ENCODE measurements at regions not wholly inside any gene's neighbourhood (a gene's known extent, or its start where the extent isn't known, plus 50 kb on each side); places are given as distances from the start of the nearest gene placed in this dataset.
A peak's percentile ranks its signal among the peaks of the same experiment; 100 is the strongest.

DNA sequence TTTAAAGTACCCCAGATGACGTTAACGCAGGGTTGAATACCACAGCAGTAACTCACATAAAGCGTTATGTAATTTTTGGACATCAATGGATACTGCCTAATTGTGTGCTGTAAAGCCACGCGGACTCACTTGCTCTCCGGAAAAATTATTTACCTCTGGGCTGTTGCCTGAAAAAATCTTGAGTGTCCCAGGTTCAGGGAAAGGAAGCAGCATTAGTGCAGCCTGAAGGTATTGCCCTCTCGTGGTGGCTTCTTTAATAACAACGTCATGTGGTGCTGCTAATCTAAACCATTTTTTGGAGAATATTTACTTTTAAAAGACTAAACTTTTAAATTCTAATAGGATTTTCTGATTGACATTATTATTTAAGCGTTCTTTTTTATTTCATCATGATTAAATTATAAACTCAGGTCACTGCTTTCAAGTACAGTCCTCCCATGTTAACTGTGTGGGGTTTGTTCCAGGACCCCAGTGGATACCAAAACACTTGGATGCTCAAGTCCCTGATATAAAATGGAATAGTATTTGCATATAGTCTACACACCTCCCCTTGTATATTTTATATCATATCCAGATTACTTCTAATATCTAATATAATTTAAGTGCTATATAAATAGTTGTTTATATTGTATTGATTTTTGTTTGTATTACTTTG is 384.8 kb downstream of the FAM133A start:
- peaks cover 7% of the 10 kb centered on the region; the same call in 1 of the 3 replicates for H3K9me3 Mint-ChIP-seq

DNA sequence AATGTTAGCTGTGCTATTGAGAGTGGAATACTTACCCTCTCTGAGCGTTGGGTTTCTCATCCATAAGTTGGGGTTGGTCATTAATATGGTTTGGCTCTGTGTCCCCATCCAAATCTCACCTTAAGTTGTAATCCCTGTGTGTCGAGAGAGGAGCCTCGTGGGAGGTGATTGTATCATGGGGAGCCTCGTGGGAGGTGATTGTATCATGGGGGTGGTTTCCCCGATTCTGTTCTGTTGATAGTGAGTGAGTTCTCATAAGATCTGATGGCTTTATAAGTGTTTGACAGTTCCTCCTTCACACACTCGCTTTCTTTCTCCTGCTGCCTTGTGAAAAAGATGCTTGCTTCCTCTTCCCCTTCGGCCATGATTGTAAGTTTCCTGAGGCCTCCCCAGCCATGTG is 391.1 kb downstream of the FAM133A start:
- Mint-ChIP-seq H3K4me3 (no peak overlapping the region), H3K27ac (no peak overlapping the region), H3K4me1 (peaks cover 9% of the 10 kb centered on the region; the same call in 2 of the 3 replicates), H3K27me3 (ENCODE audit: insufficient read depth, low read depth, poor library complexity) (no peaks in the 10 kb centered on the region), H3K9me3 (peaks cover 7% of the 10 kb centered on the region; the same call in 1 of the 3 replicates), H3K36me3 (ENCODE audit: low read depth) (peaks cover 15% of the 10 kb centered on the region)
- Histone ChIP-seq H3K27ac (ENCODE audit: low read depth) (no peak overlapping the region), H3K79me2 (replicated peaks; ENCODE audit: insufficient read depth) (no peaks in the 10 kb centered on the region), H4K20me1 (replicated peaks; ENCODE audit: insufficient read depth) (no peaks in the 10 kb centered on the region), H3K4me2 (no peak overlapping the region), H3F3A (replicated peaks; ENCODE audit: low read depth) (no peaks in the 10 kb centered on the region), H3K27me3 (ENCODE audit: insufficient read depth) (no peaks in the 10 kb centered on the region), H3K4me1 (ENCODE audit: insufficient read depth) (no peaks in the 10 kb centered on the region), H3K9me2 (ENCODE audit: insufficient read depth) (no peaks in the 10 kb centered on the region), H3K36me3 (ENCODE audit: insufficient read depth) (no peaks in the 10 kb centered on the region), H2AFZ (peak overlapping the region; percentile 56; the same call in 1 of the 2 replicates), H3K4me3 (no peak overlapping the region)
- no peak for ATAC-seq
- no peak for DNase-seq (ENCODE audit: low spot score)
- TF ChIP-seq POLR2AphosphoS5 (IDR thresholded peaks at IDR 0.05; ENCODE audit: low read depth), result no peak
- TF ChIP-seq, protein P1, sequence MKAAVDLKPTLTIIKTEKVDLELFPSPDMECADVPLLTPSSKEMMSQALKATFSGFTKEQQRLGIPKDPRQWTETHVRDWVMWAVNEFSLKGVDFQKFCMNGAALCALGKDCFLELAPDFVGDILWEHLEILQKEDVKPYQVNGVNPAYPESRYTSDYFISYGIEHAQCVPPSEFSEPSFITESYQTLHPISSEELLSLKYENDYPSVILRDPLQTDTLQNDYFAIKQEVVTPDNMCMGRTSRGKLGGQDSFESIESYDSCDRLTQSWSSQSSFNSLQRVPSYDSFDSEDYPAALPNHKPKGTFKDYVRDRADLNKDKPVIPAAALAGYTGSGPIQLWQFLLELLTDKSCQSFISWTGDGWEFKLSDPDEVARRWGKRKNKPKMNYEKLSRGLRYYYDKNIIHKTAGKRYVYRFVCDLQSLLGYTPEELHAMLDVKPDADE (IDR thresholded peaks at IDR 0.05), result no peak
- TF ChIP-seq, protein P2, sequence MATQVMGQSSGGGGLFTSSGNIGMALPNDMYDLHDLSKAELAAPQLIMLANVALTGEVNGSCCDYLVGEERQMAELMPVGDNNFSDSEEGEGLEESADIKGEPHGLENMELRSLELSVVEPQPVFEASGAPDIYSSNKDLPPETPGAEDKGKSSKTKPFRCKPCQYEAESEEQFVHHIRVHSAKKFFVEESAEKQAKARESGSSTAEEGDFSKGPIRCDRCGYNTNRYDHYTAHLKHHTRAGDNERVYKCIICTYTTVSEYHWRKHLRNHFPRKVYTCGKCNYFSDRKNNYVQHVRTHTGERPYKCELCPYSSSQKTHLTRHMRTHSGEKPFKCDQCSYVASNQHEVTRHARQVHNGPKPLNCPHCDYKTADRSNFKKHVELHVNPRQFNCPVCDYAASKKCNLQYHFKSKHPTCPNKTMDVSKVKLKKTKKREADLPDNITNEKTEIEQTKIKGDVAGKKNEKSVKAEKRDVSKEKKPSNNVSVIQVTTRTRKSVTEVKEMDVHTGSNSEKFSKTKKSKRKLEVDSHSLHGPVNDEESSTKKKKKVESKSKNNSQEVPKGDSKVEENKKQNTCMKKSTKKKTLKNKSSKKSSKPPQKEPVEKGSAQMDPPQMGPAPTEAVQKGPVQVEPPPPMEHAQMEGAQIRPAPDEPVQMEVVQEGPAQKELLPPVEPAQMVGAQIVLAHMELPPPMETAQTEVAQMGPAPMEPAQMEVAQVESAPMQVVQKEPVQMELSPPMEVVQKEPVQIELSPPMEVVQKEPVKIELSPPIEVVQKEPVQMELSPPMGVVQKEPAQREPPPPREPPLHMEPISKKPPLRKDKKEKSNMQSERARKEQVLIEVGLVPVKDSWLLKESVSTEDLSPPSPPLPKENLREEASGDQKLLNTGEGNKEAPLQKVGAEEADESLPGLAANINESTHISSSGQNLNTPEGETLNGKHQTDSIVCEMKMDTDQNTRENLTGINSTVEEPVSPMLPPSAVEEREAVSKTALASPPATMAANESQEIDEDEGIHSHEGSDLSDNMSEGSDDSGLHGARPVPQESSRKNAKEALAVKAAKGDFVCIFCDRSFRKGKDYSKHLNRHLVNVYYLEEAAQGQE (IDR thresholded peaks at IDR 0.05; ENCODE audit: unreplicated experiment), result no peak
- TF ChIP-seq CTCF (conservative IDR thresholded peaks at IDR 0.05; ENCODE audit: low read depth in 2 of 2), result no peak
- no peak for TF ChIP-seq JUNB (IDR thresholded peaks at IDR 0.05; ENCODE audit: unreplicated experiment)
- no peak for TF ChIP-seq NANOG (IDR thresholded peaks at IDR 0.05; ENCODE audit: borderline replicate concordance)
- no peak for TF ChIP-seq ZNF114 (CRISPR knock-in tag; IDR thresholded peaks at IDR 0.05)
- no peak for TF ChIP-seq EZH2 (IDR thresholded peaks at IDR 0.05; ENCODE audit: low read depth, unreplicated experiment)
- TF ChIP-seq STAT1 (IDR thresholded peaks at IDR 0.05; ENCODE audit: unreplicated experiment), result no peak

More for the DNA sequence above, 384.8 kb downstream of the FAM133A start:
- TF ChIP-seq JUNB (IDR thresholded peaks at IDR 0.05; ENCODE audit: unreplicated experiment) (no peak), CTCF (conservative IDR thresholded peaks at IDR 0.05; ENCODE audit: low read depth in 2 of 2) (peak; percentile 60 to 62), ZNF114 (CRISPR knock-in tag; IDR thresholded peaks at IDR 0.05) (no peak)
- TF ChIP-seq, protein P1 (IDR thresholded peaks at IDR 0.05), result no peak
- ATAC-seq (peak; percentile 29; the same call in 2 of the 3 replicates), DNase-seq (ENCODE audit: low spot score) (peak; percentile 54)
- Mint-ChIP-seq H3K27ac (no peak overlapping the region), H3K4me1 (peaks cover 4% of the 10 kb centered on the region; the same call in 1 of the 3 replicates), H3K27me3 (ENCODE audit: insufficient read depth, low read depth, poor library complexity) (no peaks in the 10 kb centered on the region), H3K36me3 (ENCODE audit: low read depth) (peaks cover 33% of the 10 kb centered on the region), H3K4me3 (no peak overlapping the region)
- no peaks in the 10 kb centered on the region for H3K9me2 ChIP-seq (ENCODE audit: insufficient read depth)
- no peak overlapping the region for H3K4me3 ChIP-seq
- H3K27me3 ChIP-seq (ENCODE audit: insufficient read depth), result no peaks in the 10 kb centered on the region
- H3K27ac ChIP-seq (ENCODE audit: low read depth), result no peak overlapping the region
- H2AFZ ChIP-seq, result no peak overlapping the region
- no peaks in the 10 kb centered on the region for H4K20me1 ChIP-seq (replicated peaks; ENCODE audit: insufficient read depth)
- no peaks in the 10 kb centered on the region for H3K79me2 ChIP-seq (replicated peaks; ENCODE audit: insufficient read depth)
- H3F3A ChIP-seq (replicated peaks; ENCODE audit: low read depth), result no peaks in the 10 kb centered on the region
- H3K36me3 ChIP-seq (ENCODE audit: insufficient read depth), result no peaks in the 10 kb centered on the region
- no peak overlapping the region for H3K4me2 ChIP-seq
- 0 out of 2 replicates have a peak, but pooled peaks cover 11% of the 10 kb centered on the region for H3K4me1 ChIP-seq (ENCODE audit: insufficient read depth)

Data from GM23338 (cell line).